PC-3 (cell line): ENCODE measurements at regions not wholly inside any gene's neighbourhood (a gene's known extent, or its start where the extent isn't known, plus 50 kb on each side); places are given as distances from the start of the nearest gene placed in this dataset.

Experiments
- EZH2 ChIP-seq: fragments of 300-600 bp; sonication (generic); IDR thresholded peaks from one replicate; pipeline ENCODE4 v1.6.1; 2017; ENCODE audit warnings: antibody characterized with exemption, mild to moderate bottlenecking, low read length; ENCODE audit not compliant: unreplicated experiment
- EZH2phosphoT487 ChIP-seq: fragments of 300-600 bp; sonication (generic); IDR thresholded peaks from 2 replicates; pipeline ENCODE4 v1.6.1; 2018; ENCODE audit warnings: mild to moderate bottlenecking, antibody characterized with exemption, low read length, borderline replicate concordance
- TF ChIP-seq, protein P1 (sequence below): fragments of 300-600 bp; sonication (generic); conservative IDR thresholded peaks from 2 replicates; pipeline ENCODE4 v1.5.1; 2017; ENCODE audit warnings: antibody characterized with exemption, low read depth, mild to moderate bottlenecking, low read length

- TF ChIP-seq, protein P1, sequence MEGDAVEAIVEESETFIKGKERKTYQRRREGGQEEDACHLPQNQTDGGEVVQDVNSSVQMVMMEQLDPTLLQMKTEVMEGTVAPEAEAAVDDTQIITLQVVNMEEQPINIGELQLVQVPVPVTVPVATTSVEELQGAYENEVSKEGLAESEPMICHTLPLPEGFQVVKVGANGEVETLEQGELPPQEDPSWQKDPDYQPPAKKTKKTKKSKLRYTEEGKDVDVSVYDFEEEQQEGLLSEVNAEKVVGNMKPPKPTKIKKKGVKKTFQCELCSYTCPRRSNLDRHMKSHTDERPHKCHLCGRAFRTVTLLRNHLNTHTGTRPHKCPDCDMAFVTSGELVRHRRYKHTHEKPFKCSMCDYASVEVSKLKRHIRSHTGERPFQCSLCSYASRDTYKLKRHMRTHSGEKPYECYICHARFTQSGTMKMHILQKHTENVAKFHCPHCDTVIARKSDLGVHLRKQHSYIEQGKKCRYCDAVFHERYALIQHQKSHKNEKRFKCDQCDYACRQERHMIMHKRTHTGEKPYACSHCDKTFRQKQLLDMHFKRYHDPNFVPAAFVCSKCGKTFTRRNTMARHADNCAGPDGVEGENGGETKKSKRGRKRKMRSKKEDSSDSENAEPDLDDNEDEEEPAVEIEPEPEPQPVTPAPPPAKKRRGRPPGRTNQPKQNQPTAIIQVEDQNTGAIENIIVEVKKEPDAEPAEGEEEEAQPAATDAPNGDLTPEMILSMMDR, result no peak
- TF ChIP-seq EZH2phosphoT487 (no peak), EZH2 (no peak)
Observed at GRCh38 chr3:103918336-103918735, 1448.4 kb upstream of the ALCAM start.
